Right cardiac atrium (tissue), 5 donors: ENCODE measurements at regions not wholly inside any gene's neighbourhood (a gene's known extent, or its start where the extent isn't known, plus 50 kb on each side); places are given as distances from the start of the nearest gene placed in this dataset.
"Not testable (repeated sequence)": the region's sequence is repeated elsewhere in the genome, so short reads cannot be mapped to it uniquely, and the experiment has no call there.

Experiments used
- ATAC-seq, 2 donors: fragments of 200-7000 bp; cut with Tn5 transposase; one replicate each; pipeline versions ENCODE4 v1.8.0 to v1.9.1; 2020; ENCODE audit warnings: moderate library complexity in 2 of 2, mild to moderate bottlenecking in 1 of 2
- DNase-seq, 3 donors: peaks; one replicate each; pipeline ENCODE4 v3.0.0-alpha.2; 2020
- H3K27ac ChIP-seq: one replicate; pipeline ENCODE4 v1.5.1; 2013; ENCODE audit warnings: mild to moderate bottlenecking, low read length, control low read depth, moderate library complexity
- H3K27me3 ChIP-seq: one replicate; pipeline ENCODE4 v1.6.1; 2013; ENCODE audit not compliant: control insufficient read depth, insufficient read depth
- H3K4me1 ChIP-seq: one replicate; pipeline ENCODE4 v1.6.1; 2013; ENCODE audit warnings: low read length; ENCODE audit not compliant: control insufficient read depth, insufficient read depth
- H3K4me3 ChIP-seq: one replicate; pipeline ENCODE4 v1.5.1; 2013; ENCODE audit warnings: low read length, control low read depth
- H3K9me3 ChIP-seq: one replicate; pipeline ENCODE4 v1.6.1; 2013; ENCODE audit warnings: low read length; ENCODE audit not compliant: control insufficient read depth
- WGBS: extraction: QIAGEN DNeasy Blood & Tissue Kit; methylation state at CpG from one replicate; pipeline ENCODE4 v1.1.7; 2013; 5-methylcytosine and 5-hydroxymethylcytosine counted together
- intact Hi-C, 4 donors: fragments of 100-400 bp; cut with DNase I; formaldehyde crosslinking; loops; one replicate each; pipeline versions ENCODE4 v1.11.0 to v1.14.0; 2022 to 2023
- donor health status: healthy with polysubstance abuse.
- donor health status: DM: no; HTN: yes; CAD: no.
- donor health status: DM: no; HTN: no; CAD: no.
- donor health status: DM: no; HTN: yes; CAD: no; lungs with severe emphysema.
- donor health status: DM: yes; HTN: yes; CAD: no.

DNA sequence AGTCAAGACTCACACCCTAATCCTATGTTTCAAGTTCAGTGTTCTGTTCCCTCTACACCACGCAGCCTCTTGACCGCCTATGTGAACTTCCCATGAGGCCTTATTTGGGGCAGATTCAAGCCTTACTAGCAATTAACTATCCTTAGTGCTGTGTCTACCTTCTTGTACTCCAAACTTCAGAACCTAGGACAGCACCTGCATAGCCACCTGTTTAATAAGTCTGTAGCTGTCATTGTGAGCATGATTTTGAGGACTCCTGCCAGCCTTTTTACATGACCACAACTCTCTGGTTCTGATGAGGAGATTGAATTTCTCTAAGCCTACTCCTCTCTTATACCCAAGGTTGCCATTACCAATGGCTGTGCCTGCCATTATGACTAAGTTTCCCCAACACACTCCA, 50.8 kb upstream of the PCSK1 start:
- intact Hi-C loops, result no loop called here
- no peaks in the 10 kb centered on the region for H3K4me1 ChIP-seq
- H3K4me3 ChIP-seq, result no peak overlapping the region
- no peaks in the 10 kb centered on the region for H3K27me3 ChIP-seq
- DNase-seq, result no peak
- 53% methylated on average over 2 of the region's 2 CpGs for WGBS
- no peaks in the 10 kb centered on the region for H3K9me3 ChIP-seq
- no peak for ATAC-seq
- no peak overlapping the region for H3K27ac ChIP-seq

GRCh38 chr5:96487859-96488258, 54.8 kb upstream of the PCSK1 start:
- no peak overlapping the region for H3K4me3 ChIP-seq
- DNase-seq (no peak), ATAC-seq (no peak)
- H3K27ac ChIP-seq, result no peak overlapping the region
- no peaks in the 10 kb centered on the region for H3K9me3 ChIP-seq
- 54% methylated on average over 1 of the region's 1 CpG for WGBS
- no peaks in the 10 kb centered on the region for H3K4me1 ChIP-seq
- intact Hi-C loops, result no loop called here
- no peaks in the 10 kb centered on the region for H3K27me3 ChIP-seq

- intact Hi-C loops, result no loop called here
- 50% methylated on average over 2 of the region's 2 CpGs for WGBS
- ATAC-seq (no peak), DNase-seq (no peak)
- H3K27me3 ChIP-seq, result no peaks in the 10 kb centered on the region
- no peaks in the 10 kb centered on the region for H3K4me1 ChIP-seq
- H3K27ac ChIP-seq, result no peak overlapping the region
- H3K9me3 ChIP-seq, result no peaks in the 10 kb centered on the region
- H3K4me3 ChIP-seq, result no peak overlapping the region
These were observed 56.5 kb upstream of the PCSK1 start for GRCh38 chr5:96489532-96489931.

DNA sequence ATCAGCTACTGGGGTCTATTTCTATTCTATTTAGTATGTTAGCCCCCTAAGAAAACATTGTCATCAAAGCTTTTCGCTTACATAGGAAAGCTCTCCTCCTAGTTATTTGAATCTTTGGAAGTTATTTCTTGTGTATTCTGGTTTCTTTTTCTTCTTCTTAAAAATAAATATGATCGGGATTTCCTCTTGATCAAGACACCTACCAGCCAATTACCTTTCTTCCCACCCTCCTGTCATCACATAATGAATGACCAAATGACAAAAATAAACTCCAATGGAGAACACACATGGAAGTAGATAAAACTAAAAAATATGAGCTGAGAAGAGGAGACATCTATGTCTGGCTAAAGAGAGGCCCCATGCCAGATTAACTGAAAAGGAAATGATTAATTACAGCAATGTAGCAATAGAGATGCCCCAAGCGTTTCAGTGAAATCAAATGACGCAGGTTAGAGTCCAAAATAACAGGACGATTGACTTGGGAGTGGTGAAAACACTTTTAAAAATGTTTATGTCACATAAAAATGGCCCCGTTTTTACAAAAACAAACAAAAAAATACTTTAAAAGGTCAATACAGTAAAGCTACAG, 59.5 kb upstream of the PCSK1 start:
- DNase-seq (no peak), ATAC-seq (no peak)
- no peak overlapping the region for H3K4me3 ChIP-seq
- WGBS, result 70% methylated on average over 6 of the region's 6 CpGs
- no peak overlapping the region for H3K27ac ChIP-seq
- intact Hi-C loops, result no loop called here
- H3K9me3 ChIP-seq, result no peaks in the 10 kb centered on the region
- no peaks in the 10 kb centered on the region for H3K27me3 ChIP-seq
- no peaks in the 10 kb centered on the region for H3K4me1 ChIP-seq

GRCh38 chr5:96493219-96493790, 60.3 kb upstream of the PCSK1 start:
- intact Hi-C loops, result no loop called here
- Histone ChIP-seq H3K9me3 (no peaks in the 10 kb centered on the region), H3K27ac (no peak overlapping the region), H3K27me3 (no peaks in the 10 kb centered on the region), H3K4me1 (no peaks in the 10 kb centered on the region), H3K4me3 (no peak overlapping the region)
- DNase-seq (no peak), ATAC-seq (no peak)
- WGBS, result 82% methylated on average over 3 of the region's 3 CpGs

DNA sequence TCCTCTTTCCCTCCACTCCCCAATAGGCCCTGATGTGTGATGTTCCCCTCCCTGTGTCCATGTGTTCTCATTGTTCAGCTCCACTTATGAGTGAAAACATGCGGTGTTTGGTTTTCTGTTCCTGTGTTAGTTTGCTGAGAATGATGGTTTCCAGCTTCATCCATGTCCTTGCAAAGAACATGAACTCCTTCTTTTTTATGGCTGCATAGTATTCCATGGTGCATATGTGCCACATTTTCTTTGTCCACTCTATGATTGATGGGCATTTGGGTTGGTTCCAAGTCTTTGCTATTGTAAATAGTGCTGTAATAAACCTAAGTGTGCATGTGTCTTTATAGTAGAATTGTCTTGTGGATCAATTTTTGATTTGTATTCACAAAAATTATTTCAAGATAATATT, 62.4 kb upstream of the PCSK1 start:
- H3K4me1 ChIP-seq, intact Hi-C loops, H3K4me3 ChIP-seq, H3K27me3 ChIP-seq, DNase-seq, H3K9me3 ChIP-seq, ATAC-seq, H3K27ac ChIP-seq: not testable (repeated sequence)
- WGBS, result 97% methylated on average over 1 of the region's 1 CpG

GRCh38 chr5:96497027-96497426, 64.0 kb upstream of the PCSK1 start:
- WGBS, result 92% methylated on average over 1 of the region's 1 CpG
- H3K9me3 ChIP-seq, H3K27me3 ChIP-seq, ATAC-seq, intact Hi-C loops, H3K4me3 ChIP-seq, H3K4me1 ChIP-seq, DNase-seq, H3K27ac ChIP-seq: not testable (repeated sequence)

DNA sequence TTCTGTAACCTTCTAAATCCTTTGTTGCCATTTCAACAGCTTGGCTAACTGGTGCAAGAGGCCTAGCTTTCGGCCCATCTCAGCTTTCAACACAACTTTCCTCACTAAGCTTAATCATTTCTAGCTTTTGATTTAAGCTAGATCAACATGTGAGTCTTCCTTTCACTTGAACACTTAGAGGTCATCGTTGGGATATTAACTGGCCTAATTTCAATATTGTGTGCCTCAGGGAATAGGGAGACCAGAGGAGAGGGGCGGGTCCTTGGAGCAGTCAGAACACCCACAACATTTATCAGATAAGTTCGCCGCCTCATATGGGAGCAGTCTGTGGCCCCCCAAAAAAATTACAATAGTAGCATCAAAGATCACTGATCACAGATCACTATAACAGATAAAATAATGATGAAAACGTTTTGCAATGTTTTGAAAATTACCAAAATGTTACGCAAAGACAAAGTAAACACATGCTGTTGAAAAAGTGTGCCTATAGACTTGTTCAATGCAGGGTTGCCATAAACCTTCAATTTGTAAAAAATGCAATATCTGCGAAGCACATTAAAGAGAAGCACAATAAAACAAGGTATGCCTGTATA, 66.8 kb upstream of the PCSK1 start:
- DNase-seq (no peak), ATAC-seq (no peak)
- H3K27me3 ChIP-seq, result no peaks in the 10 kb centered on the region
- intact Hi-C loops, result no loop called here
- no peak overlapping the region for H3K4me3 ChIP-seq
- no peaks in the 10 kb centered on the region for H3K9me3 ChIP-seq
- WGBS, result 78% methylated on average over 8 of the region's 8 CpGs
- H3K27ac ChIP-seq, result no peak overlapping the region
- no peaks in the 10 kb centered on the region for H3K4me1 ChIP-seq

DNA sequence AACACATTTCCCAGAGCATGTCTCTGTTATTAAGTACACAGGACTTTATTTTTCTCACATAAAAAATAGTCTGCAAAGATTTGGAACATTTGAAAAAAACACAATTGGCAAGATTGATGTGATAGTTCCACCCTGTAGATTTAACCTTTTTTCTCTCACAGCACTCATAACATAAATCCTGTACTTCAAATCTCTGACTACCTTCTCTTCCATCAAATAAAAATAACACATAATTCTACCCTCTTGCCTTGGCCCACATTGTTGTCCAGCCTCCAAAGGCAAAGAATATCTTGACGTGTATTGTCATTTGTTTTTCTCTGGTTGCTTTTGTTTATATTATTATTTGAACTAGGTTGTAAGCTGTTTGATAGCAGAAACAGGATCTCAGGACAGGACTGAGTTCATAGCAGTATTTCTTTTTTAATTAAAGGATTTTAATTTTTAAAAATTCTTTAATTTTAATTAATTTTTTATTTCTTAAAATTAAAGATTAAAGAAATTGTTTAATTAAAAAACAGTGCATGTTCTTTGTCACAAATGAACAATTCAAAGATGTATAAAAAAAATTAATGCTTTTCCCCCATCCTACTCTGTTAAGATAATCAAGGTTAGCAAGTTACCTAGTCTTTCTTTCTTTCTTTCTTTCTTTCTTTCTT, 69.1 kb upstream of the PCSK1 start:
- intact Hi-C loops, result no loop called here
- 78% methylated on average over 1 of the region's 1 CpG for whole genome bisulfite sequencing
- ATAC-seq (no peak), DNase-seq (no peak)
- Histone ChIP-seq H3K4me1 (no peaks in the 10 kb centered on the region), H3K27ac (no peak overlapping the region), H3K9me3 (no peaks in the 10 kb centered on the region), H3K27me3 (no peaks in the 10 kb centered on the region), H3K4me3 (no peak overlapping the region)

DNA sequence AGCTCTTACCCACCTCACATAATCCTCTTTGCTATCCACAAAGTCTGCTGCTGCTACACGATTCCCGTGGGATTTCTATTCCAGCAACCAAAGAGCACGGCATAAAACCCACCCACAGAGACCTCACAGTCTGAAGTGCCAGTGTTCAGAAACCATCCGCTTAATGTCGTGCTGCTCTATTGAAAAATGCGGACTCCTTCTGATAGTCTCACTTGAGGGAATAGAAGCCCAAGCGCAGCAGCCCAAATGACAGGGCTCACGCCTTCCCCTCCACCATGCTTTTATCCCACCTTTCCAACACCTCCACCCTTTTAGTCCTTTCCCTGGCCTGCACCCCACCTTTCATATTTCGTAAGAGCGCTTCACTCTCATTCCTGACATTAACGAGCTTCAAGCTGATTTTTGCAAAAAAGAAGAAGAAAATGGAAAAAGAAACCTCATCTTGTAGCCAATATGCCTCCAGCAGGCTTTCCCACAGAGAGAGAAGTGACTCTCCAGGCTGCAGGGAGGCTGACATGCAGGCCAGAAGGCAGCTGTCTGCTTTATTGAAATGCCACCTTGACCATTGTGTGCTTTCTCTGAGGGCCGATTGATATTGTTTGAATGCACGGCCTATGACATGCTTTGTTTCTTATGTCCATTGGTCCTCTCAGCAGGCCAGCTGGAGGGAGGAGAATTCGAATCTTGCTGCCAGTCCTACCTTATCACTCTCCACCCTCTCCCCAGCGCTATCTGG, 70.6 kb upstream of the PCSK1 start:
- H3K27me3 ChIP-seq, result no peaks in the 10 kb centered on the region
- no peak overlapping the region for H3K27ac ChIP-seq
- no peaks in the 10 kb centered on the region for H3K9me3 ChIP-seq
- no peaks in the 10 kb centered on the region for H3K4me1 ChIP-seq
- ATAC-seq (no peak), DNase-seq (no peak)
- intact Hi-C loops, result no loop called here
- no peak overlapping the region for H3K4me3 ChIP-seq
- WGBS, result 84% methylated on average over 15 of the region's 15 CpGs

GRCh38 chr5:96506376-96506775, 73.3 kb upstream of the PCSK1 start:
- no peaks in the 10 kb centered on the region for H3K4me1 ChIP-seq
- DNase-seq (no peak), ATAC-seq (no peak)
- intact Hi-C loops, result no loop called here
- WGBS, result 92% methylated on average over 1 of the region's 1 CpG
- no peaks in the 10 kb centered on the region for H3K9me3 ChIP-seq
- no peak overlapping the region for H3K4me3 ChIP-seq
- H3K27ac ChIP-seq, result no peak overlapping the region
- H3K27me3 ChIP-seq, result no peaks in the 10 kb centered on the region
